HG02623 (cell line): ENCODE measurements at regions not wholly inside any gene's neighbourhood (a gene's known extent, or its start where the extent isn't known, plus 50 kb on each side); places are given as distances from the start of the nearest gene placed in this dataset.

Experiments
- ATAC-seq: cut with Tn5 transposase; IDR thresholded peaks from one replicate; pipeline ENCODE4 v1.9.1; 2021; ENCODE audit warnings: moderate library complexity; ENCODE audit not compliant: unreplicated experiment

- no peak for ATAC-seq
Observed at GRCh38 chr2:19238440-19239060, 119.9 kb downstream of the OSR1 start.

GRCh38 chr2:19235308-19235707 lies 123.1 kb downstream of the OSR1 start:
- ATAC-seq: no peak

DNA sequence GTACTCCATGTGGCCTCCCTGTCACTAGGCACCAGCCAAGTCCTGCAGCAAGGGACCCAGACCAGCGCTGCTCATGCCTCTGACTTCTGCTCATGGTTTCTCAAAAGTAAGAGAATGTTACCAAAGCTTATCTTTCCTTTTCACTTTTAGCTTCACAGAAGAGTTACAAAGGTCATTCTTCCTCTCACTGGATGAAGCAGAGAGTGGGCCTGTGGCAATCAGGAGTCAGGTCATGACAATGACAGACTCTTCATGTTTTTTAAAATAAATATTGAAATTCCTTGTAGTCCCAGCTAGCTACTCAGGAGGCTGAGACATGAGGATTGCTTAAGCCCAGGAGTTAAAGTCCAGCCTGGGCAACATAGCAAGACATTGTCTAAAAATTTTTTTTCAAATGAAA lies 126.1 kb downstream of the OSR1 start:
- ATAC-seq: no peak

DNA sequence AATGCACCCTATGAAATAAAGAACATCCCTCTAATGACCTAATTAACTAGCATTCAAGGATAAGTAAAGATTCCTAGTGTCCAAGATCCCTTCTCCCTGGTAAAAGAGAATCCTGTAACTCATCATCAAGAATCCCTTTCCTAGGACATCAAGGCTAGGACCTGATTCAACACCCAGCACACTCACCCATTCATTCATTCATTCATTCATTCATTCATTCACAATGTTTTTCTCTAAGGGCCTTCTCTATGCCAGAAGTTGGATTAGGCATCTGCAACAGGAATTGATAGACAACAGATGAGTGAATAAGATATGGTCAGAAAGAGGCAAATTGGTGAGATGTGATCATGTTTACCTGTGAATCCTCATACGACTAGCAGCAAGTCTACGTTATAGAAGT lies 126.8 kb downstream of the OSR1 start:
- ATAC-seq: no peak

DNA sequence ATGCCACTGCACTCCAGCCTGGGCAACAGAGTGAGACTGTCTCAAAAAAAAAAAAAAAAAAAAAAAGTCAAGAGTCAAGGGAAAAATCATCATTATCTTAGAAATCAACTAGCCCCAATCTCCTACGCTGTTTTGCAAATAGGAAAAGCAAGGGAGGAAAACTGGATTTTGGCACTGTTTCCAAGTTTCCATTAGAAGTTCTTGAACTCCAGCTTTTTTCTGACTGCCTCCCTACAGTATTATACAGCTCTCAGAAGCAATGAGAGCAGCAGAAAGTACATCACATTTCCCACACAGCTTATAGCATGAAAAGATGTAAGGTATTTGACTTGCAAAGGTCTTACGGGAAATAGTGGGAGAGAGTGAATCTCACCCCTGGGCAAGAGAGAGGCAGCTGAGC lies 127.8 kb downstream of the OSR1 start:
- no peak for ATAC-seq

- no peak for ATAC-seq
Observed at GRCh38 chr2:19228715-19229114, 129.7 kb downstream of the OSR1 start.

- ATAC-seq: no peak
Observed at GRCh38 chr2:19228181-19228593, 130.2 kb downstream of the OSR1 start.

DNA sequence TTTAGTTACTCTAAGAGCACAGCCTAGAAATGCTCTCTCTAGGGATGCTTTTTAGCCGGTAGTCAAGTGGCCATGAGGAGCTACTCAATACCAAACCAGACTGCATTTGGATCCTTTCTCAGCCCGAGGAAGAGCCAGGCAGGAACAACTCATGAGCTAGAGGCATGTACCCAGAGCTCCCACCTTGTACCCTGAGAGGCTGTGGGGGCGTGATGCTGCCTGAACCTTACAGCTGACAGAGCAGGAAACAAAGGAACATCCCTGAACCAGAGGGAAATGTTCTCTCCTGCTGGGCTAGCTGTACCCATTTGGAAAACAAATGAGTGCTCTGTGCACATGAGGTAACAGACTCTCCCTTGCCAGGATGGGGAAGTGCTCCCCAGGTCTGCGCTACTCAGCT lies 131.6 kb downstream of the OSR1 start:
- ATAC-seq: no peak

DNA sequence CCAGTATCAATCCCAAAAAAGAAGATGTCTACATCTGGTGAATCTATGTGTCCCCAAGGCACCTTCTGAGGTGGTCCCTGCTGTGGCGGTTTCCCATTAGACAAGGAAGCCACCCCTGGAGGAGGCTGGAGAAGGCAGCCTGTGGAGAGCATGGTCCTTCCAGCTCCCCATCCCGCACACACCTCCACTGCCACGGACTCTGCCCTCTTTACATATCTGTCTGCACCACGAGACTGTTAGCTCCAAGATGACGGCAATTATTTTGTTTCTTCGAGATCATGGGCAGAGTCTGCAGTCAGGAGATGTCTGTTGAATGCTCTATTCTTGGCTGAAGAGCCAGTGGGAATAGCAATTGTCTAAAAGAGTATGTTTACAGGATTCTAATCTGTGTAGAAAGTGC lies 132.0 kb downstream of the OSR1 start:
- no peak for ATAC-seq

DNA sequence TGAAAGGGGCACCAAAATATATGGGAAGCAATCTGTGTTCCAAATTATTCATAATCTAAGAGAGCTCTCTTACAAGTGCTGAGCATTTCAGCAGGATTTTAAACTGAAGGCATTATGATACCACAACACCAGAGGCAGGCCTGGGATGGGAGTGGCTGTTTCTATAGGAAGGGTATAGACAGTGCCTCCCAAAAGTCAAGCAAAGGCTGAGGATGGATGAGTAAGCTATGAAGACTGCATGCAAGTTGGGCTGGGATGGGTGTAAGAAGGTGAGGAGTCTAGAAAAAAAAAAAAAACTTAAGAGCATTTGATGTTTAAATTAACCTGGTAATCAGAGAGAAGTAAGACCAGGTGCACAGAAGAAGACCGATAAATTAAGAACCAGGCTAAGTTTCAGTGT lies 132.5 kb downstream of the OSR1 start:
- no peak for ATAC-seq

GRCh38 chr2:19225126-19225525 lies 133.3 kb downstream of the OSR1 start:
- ATAC-seq: no peak

GRCh38 chr2:19224486-19224885 lies 133.9 kb downstream of the OSR1 start:
- ATAC-seq: no peak

DNA sequence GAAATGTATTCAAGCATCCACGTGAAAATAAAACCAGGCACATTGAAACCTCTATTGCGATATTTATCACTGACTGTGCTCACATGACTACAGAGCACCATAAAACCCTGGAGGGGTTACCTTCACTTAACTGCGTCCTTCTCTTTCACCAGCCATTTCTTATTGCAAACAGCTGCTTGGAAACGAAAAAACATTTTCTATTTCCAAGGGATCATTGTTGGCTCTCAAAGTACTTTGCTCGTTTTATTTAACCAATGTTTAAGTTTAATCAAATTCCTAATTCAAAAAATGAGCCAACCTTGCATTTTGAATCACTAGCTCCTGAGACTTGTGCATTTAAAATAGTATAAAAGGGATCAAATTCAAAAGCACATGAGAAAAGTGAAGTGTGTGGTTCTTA lies 134.4 kb downstream of the OSR1 start:
- ATAC-seq: no peak

- no peak for ATAC-seq
Observed at GRCh38 chr2:19219060-19219459, 139.4 kb downstream of the OSR1 start.

DNA sequence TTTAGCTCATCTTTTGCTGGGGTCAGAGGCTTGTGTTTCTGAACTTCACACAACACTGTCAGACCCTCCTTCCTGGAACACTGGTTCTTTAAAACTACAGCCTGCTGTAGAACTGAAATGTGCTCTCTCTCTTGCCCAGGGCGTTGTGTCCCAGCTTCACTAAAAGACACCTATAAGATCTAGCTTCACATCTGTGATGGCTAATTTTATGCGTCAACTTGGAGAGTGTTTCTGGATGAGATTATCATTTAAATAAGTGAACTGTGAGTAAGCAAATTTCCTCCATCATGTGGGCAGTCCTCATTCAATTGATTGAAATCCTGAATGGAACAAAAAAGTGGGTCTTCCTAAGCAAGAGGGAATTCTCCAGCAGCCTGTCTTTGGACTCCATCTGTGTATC lies 140.3 kb downstream of the OSR1 start:
- ATAC-seq: no peak

DNA sequence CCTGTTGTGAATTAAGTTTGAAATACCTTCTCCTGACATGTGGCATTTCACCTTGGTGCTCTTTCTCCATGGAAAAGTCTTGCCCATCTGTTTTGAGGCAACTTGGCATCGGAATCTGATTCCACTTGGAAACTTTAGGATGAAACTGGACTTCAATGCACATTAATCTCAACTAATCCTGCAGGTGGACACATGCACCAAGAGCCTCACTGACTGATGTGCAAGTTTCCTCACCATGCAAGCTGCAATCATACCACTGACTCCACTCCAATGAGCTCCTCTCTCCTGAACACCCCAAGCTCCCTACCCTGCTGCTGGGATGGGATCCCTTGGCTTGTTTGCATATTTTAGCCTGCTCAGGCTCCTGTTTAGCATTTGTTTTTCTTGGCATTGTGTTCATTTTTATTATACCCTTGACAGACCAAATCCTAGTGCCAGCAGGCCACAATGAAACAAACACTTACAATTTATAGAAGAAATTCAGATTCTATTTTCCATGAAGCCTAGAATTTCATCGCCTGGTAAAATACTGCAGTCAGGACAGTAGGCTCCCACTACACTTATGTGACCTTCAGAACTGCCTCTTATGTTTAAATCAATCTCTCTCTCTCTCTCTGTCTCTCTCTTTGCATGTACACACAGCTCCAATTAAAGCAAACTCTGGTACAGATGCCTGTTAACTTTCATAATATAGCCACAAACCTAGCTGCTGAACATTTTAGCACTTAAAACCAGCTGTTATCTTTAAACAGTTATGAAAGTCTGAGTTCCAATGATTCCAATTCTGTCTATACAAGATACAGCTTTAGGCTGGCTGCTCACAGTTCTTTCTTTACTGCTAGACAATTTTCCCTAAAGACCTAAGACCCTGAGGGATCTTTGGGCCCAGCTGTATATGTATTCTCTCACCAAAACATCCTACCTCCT lies 141.5 kb downstream of the OSR1 start:
- ATAC-seq: no peak

DNA sequence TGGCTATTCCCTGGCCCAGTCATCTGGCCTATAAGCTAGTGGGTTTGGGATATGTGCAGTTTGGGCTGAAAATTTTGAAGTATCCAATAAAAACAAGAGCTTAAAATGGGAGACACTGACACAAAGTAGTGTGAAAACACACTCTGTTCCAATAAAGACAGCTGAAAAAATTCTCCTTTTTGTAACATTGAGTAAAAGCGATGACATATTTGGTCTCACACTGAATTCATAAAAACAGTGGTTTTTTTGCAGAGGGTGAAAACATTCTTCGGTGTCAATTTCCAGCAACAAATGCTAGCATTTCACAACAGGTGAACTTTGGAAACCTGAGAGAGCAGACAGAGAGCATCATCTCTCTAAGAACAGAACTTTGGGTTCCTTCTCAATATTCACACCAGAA lies 142.2 kb downstream of the OSR1 start:
- ATAC-seq: no peak

GRCh38 chr2:19214682-19215391 lies 143.6 kb downstream of the OSR1 start:
- no peak for ATAC-seq

- ATAC-seq: no peak
Observed at GRCh38 chr2:19209575-19210341, 148.7 kb downstream of the OSR1 start.

GRCh38 chr2:19208479-19209199 lies 149.8 kb downstream of the OSR1 start:
- no peak for ATAC-seq
